Epithelial cell of esophagus (primary cell): ENCODE measurements at regions not wholly inside any gene's neighbourhood (a gene's known extent, or its start where the extent isn't known, plus 50 kb on each side); places are given as distances from the start of the nearest gene placed in this dataset.
A peak's percentile ranks its signal among the peaks of the same experiment; 100 is the strongest.
"Not testable (repeated sequence)": the region's sequence is repeated elsewhere in the genome, so short reads cannot be mapped to it uniquely, and the experiment has no call there.

ENCODE experiments used
- DNase-seq: peaks from one replicate; pipeline ENCODE4 v3.0.0; 2010; ENCODE audit warnings: low read depth
- H3K4me3 ChIP-seq: 2 replicates; pipeline ENCODE4 v1.5.1; 2011; ENCODE audit warnings: mild to moderate bottlenecking, low read length, control low read depth
- TF ChIP-seq, protein P1 (sequence below): IDR thresholded peaks from 2 replicates; pipeline ENCODE4 v1.5.1; 2011; ENCODE audit warnings: low read depth, mild to moderate bottlenecking, low read length, control low read depth, inconsistent platforms; ENCODE audit not compliant: insufficient read depth; ENCODE audit errors: missing control alignments

DNA sequence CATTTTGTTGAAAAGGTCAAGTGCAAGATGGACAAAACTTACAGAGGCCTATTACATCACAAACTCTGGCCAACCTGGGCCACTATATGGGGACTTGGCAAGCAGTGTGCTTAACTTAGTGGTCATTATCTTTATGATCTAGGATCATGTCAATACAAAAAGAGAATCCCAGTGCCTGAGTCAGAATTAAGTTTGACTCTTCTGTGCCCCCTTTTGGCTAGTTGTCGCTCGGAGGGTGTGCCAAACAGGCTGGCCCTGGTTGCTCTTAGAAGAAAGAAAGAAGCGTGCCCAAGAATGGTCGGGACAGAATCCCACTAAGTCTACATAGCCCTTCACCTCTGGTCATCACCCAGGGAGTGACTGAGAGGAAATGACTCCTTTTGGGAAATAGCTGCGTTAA, 100.1 kb downstream of the EIF4E start:
- TF ChIP-seq, protein P1, sequence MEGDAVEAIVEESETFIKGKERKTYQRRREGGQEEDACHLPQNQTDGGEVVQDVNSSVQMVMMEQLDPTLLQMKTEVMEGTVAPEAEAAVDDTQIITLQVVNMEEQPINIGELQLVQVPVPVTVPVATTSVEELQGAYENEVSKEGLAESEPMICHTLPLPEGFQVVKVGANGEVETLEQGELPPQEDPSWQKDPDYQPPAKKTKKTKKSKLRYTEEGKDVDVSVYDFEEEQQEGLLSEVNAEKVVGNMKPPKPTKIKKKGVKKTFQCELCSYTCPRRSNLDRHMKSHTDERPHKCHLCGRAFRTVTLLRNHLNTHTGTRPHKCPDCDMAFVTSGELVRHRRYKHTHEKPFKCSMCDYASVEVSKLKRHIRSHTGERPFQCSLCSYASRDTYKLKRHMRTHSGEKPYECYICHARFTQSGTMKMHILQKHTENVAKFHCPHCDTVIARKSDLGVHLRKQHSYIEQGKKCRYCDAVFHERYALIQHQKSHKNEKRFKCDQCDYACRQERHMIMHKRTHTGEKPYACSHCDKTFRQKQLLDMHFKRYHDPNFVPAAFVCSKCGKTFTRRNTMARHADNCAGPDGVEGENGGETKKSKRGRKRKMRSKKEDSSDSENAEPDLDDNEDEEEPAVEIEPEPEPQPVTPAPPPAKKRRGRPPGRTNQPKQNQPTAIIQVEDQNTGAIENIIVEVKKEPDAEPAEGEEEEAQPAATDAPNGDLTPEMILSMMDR: peak; percentile 28
- peak; percentile 37 for DNase-seq

DNA sequence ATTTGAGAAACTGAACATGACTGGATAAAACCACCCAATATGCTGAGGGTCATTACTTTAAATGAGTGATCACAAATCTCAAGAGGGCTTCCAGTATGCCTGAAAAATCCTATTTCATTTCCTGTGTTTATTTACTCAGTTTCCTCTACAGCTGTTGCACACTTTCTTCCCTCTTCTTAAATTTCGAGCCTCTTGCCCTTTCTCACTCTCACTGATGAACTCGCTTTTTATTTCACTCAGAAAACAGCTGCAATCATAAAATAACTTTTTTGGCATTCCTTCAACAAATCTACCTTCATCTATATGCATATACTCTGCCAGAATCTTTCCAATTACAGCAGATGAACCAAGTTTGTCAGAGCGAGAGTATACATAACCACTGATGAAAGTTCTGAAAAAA, 101.3 kb downstream of the EIF4E start:
- no peak overlapping the region for H3K4me3 ChIP-seq
- DNase-seq: no peak
- TF ChIP-seq, protein P1: no peak

More for the DNA sequence above, 100.1 kb downstream of the EIF4E start:
- H3K4me3 ChIP-seq: no peak overlapping the region

- TF ChIP-seq, protein P1: no peak
- H3K4me3 ChIP-seq: no peak overlapping the region
- no peak for DNase-seq
These were observed 106.8 kb downstream of the EIF4E start for GRCh38 chr4:98822144-98822543.

- H3K4me3 ChIP-seq, DNase-seq: not testable (repeated sequence)
These were observed 110.8 kb downstream of the EIF4E start for GRCh38 chr4:98818116-98818515.

DNA sequence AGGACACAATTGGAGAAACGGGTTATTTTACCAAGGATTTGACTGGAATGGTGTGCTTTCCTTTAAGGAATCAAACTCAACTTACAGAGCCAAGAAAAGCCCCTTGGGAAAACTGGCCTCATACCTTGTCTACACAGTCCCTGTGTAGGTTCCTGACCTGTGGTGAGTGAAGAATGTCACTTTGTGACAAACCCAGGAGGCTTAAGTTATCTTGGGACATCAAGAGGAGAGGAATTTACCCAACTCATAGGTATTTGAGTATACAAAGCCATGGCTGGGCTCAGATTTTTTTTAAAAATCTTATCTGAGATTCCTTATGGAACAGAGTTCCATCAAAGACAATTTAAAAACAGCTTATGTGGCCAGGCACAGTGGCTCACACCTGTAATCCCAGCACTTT, 112.1 kb downstream of the EIF4E start:
- TF ChIP-seq, protein P1: no peak
- DNase-seq: no peak
- H3K4me3 ChIP-seq: no peak overlapping the region

DNA sequence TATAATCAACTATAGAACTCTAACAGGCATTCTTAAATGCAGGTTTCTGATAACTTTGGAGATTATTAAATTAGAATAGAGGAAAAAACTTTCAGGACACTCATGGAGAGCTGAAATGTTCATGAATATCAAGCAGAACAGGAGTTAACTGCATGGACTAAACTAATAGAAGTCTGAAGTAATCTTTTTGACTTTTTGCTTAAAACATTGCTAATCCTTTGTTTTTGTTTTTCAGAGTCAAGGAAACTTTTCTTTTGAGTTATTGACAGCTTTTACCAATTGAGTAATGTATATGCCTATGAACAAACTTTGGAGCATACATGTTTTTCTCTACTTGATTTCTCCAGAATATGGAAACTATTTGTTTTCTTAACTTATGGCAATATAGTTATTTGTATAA, 112.5 kb downstream of the EIF4E start:
- H3K4me3 ChIP-seq: no peak overlapping the region
- no peak for DNase-seq
- TF ChIP-seq, protein P1: no peak

DNA sequence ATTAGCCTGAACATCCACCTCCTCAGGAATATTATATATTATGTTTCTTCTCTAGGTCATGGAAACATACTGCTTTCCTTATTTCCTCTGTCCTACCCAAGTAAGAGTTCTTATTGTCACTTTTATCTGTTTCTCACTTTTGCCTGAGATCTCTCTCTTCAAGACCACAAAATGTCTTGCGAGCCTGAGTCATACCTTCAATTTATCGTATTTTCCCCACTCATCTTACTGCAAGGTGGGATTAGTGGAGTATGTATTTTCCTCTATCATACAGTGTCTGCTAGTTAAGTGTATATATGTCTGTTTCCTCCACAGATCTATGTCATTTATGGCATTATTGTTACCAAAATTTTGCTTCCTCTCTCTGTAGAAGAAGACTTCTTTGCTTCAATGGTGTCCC, 124.5 kb downstream of the EIF4E start:
- TF ChIP-seq, protein P1: no peak
- no peak overlapping the region for H3K4me3 ChIP-seq
- no peak for DNase-seq

DNA sequence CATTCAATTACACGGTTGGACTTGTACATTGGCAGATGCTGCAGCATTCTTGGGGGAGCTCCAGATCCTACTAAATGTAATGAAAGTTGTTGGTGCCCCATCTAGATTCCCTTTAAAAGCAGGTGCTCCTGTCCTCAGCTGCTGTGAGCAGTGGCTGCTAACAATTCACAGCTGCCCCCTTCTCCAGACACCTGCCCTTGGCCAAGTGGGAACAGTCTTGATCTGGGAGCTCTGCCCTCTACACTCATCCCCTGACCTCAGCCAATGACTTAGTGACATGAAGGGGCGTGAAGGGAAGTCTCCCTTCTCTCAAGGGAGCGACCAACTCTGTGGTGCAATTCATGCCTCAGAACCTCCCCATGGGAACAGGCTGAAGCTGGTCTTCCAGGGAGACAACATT, 125.7 kb downstream of the EIF4E start:
- no peak for DNase-seq
- H3K4me3 ChIP-seq: no peak overlapping the region
- TF ChIP-seq, protein P1: no peak
